Astrocyte (in vitro differentiated cells and primary cell): ENCODE measurements at regions not wholly inside any gene's neighbourhood (a gene's known extent, or its start where the extent isn't known, plus 50 kb on each side); places are given as distances from the start of the nearest gene placed in this dataset.

Source experiments
- DNase-seq: peaks from one replicate; pipeline ENCODE4 v3.0.0-alpha.2; 2010; ENCODE audit warnings: low read depth
- FAIRE-seq: peaks from 2 replicates; lab custom pipeline; 2011; peaks lifted over from hg19 to GRCh38; lab: Jason Lieb, UNC
- H2AFZ ChIP-seq: 2 replicates; pipeline ENCODE4 v1.6.0; 2012; ENCODE audit warnings: low read depth, low read length, inconsistent platforms
- H3K27ac ChIP-seq: 2 replicates; pipeline ENCODE4 v1.5.1; 2011; ENCODE audit warnings: low read depth, low read length, inconsistent platforms
- H3K27me3 ChIP-seq: 2 replicates; pipeline ENCODE4 v1.6.0; 2011; ENCODE audit warnings: low read length, inconsistent platforms; ENCODE audit not compliant: insufficient read depth
- H3K36me3 ChIP-seq: 2 replicates; pipeline ENCODE4 v1.5.1; 2011; ENCODE audit warnings: low read length, inconsistent platforms; ENCODE audit not compliant: insufficient read depth
- H3K4me1 ChIP-seq: 2 replicates; pipeline ENCODE4 v1.5.1; 2011; ENCODE audit warnings: low read length, inconsistent platforms; ENCODE audit not compliant: insufficient read depth
- H3K4me2 ChIP-seq: 2 replicates; pipeline ENCODE4 v1.6.0; 2012; ENCODE audit warnings: low read length, inconsistent platforms
- H3K4me3 ChIP-seq: 2 replicates; pipeline ENCODE4 v1.5.1; 2011; ENCODE audit warnings: low read depth, mild to moderate bottlenecking, low read length, inconsistent platforms; ENCODE audit not compliant: insufficient read depth
- H3K79me2 ChIP-seq: 2 replicates; pipeline ENCODE4 v1.6.0; 2012; ENCODE audit warnings: mild to moderate bottlenecking, low read length, inconsistent platforms; ENCODE audit not compliant: insufficient read depth
- H3K9ac ChIP-seq: 2 replicates; pipeline ENCODE4 v1.6.0; 2012; ENCODE audit warnings: mild to moderate bottlenecking, low read length, inconsistent platforms
- H3K9me3 ChIP-seq: 2 replicates; pipeline ENCODE4 v1.5.1; 2012; ENCODE audit warnings: low read depth, mild to moderate bottlenecking, low read length, inconsistent platforms; ENCODE audit not compliant: insufficient read depth
- H4K20me1 ChIP-seq: 2 replicates; pipeline ENCODE4 v1.6.0; 2012; ENCODE audit warnings: low read length, inconsistent platforms; ENCODE audit not compliant: insufficient read depth
- H3K27ac Mint-ChIP-seq: one replicate; pipeline ENCODE4 v1.8.0; 2021; ENCODE audit warnings: mild to moderate bottlenecking, mixed read lengths; ENCODE audit not compliant: unreplicated experiment
- H3K27me3 Mint-ChIP-seq: one replicate; pipeline ENCODE4 v1.8.0; 2021; ENCODE audit warnings: low read depth, mixed read lengths; ENCODE audit not compliant: unreplicated experiment
- H3K36me3 Mint-ChIP-seq: one replicate; pipeline ENCODE4 v1.8.0; 2021; ENCODE audit warnings: low read depth, mixed read lengths; ENCODE audit not compliant: unreplicated experiment
- H3K4me1 Mint-ChIP-seq: one replicate; pipeline ENCODE4 v1.8.0; 2021; ENCODE audit warnings: low read depth, mixed read lengths; ENCODE audit not compliant: unreplicated experiment
- H3K4me3 Mint-ChIP-seq: one replicate; pipeline ENCODE4 v1.8.0; 2021; ENCODE audit warnings: mild to moderate bottlenecking, moderate library complexity, mixed read lengths; ENCODE audit not compliant: unreplicated experiment
- H3K9me3 Mint-ChIP-seq: one replicate; pipeline ENCODE4 v1.8.0; 2021; ENCODE audit warnings: mild to moderate bottlenecking, mixed read lengths; ENCODE audit not compliant: unreplicated experiment
- CTCF ChIP-seq: IDR thresholded peaks from 2 replicates; pipeline ENCODE4 v1.5.1; 2011; ENCODE audit warnings: low read depth, mild to moderate bottlenecking, inconsistent platforms, low read length, moderate library complexity; ENCODE audit not compliant: insufficient read depth
- EZH2 ChIP-seq: IDR thresholded peaks from 2 replicates; pipeline ENCODE4 v1.6.1; 2012; ENCODE audit warnings: mild to moderate bottlenecking, low read length, inconsistent platforms; ENCODE audit not compliant: insufficient read depth

- no peak overlapping the region for H3K4me3 ChIP-seq
- H4K20me1 ChIP-seq: no peaks in the 10 kb centered on the region
- no peaks in the 10 kb centered on the region for H3K4me1 ChIP-seq
- no peaks in the 10 kb centered on the region for H3K36me3 Mint-ChIP-seq
- H3K4me1 Mint-ChIP-seq: no peaks in the 10 kb centered on the region
- H3K27ac ChIP-seq: no peak overlapping the region
- H3K4me3 Mint-ChIP-seq: no peak overlapping the region
- no peak overlapping the region for H3K4me2 ChIP-seq
- no peak overlapping the region for H3K9ac ChIP-seq
- FAIRE-seq (no peak), DNase-seq (no peak)
- peaks cover 12% of the 10 kb centered on the region for H3K27me3 ChIP-seq
- H3K27me3 Mint-ChIP-seq: peaks cover 57% of the 10 kb centered on the region
- no peak overlapping the region for H3K27ac Mint-ChIP-seq
- TF ChIP-seq CTCF (peak; percentile 30), EZH2 (no peak)
- no peaks in the 10 kb centered on the region for H3K9me3 Mint-ChIP-seq
- no peak overlapping the region for H2AFZ ChIP-seq
- no peaks in the 10 kb centered on the region for H3K9me3 ChIP-seq
- no peaks in the 10 kb centered on the region for H3K79me2 ChIP-seq
- H3K36me3 ChIP-seq: no peaks in the 10 kb centered on the region
Observed at GRCh38 chr10:128268015-128268722, 141.9 kb upstream of the MKI67 start.

GRCh38 chr10:128274938-128275337, 148.7 kb upstream of the MKI67 start:
- Histone ChIP-seq H4K20me1 (no peaks in the 10 kb centered on the region), H3K9me3 (no peaks in the 10 kb centered on the region), H3K4me1 (no peaks in the 10 kb centered on the region), H3K27me3 (no peaks in the 10 kb centered on the region), H3K4me2 (no peak overlapping the region), H3K79me2 (no peaks in the 10 kb centered on the region), H3K4me3 (no peak overlapping the region), H3K36me3 (no peaks in the 10 kb centered on the region), H3K27ac (no peak overlapping the region), H2AFZ (no peak overlapping the region), H3K9ac (no peak overlapping the region)
- H3K9me3 Mint-ChIP-seq: no peaks in the 10 kb centered on the region
- FAIRE-seq (no peak), DNase-seq (no peak)
- no peak for TF ChIP-seq EZH2
- TF ChIP-seq CTCF: no peak
- H3K27ac Mint-ChIP-seq: no peak overlapping the region
- no peaks in the 10 kb centered on the region for H3K36me3 Mint-ChIP-seq
- H3K27me3 Mint-ChIP-seq: peaks cover 53% of the 10 kb centered on the region
- H3K4me3 Mint-ChIP-seq: no peak overlapping the region
- H3K4me1 Mint-ChIP-seq: no peaks in the 10 kb centered on the region

GRCh38 chr10:128275388-128276177, 149.4 kb upstream of the MKI67 start:
- H3K4me1 ChIP-seq: no peaks in the 10 kb centered on the region
- Mint-ChIP-seq H3K27me3 (peaks cover 48% of the 10 kb centered on the region), H3K4me3 (no peak overlapping the region), H3K27ac (no peak overlapping the region), H3K36me3 (no peaks in the 10 kb centered on the region), H3K4me1 (no peaks in the 10 kb centered on the region), H3K9me3 (no peaks in the 10 kb centered on the region)
- H3K36me3 ChIP-seq: no peaks in the 10 kb centered on the region
- no peak for TF ChIP-seq EZH2
- no peak for TF ChIP-seq CTCF
- no peak for DNase-seq
- H3K27me3 ChIP-seq: no peaks in the 10 kb centered on the region
- H3K27ac ChIP-seq: no peak overlapping the region
- no peak overlapping the region for H3K9ac ChIP-seq
- no peaks in the 10 kb centered on the region for H3K79me2 ChIP-seq
- H2AFZ ChIP-seq: no peak overlapping the region
- H4K20me1 ChIP-seq: no peaks in the 10 kb centered on the region
- H3K4me2 ChIP-seq: no peak overlapping the region
- no peaks in the 10 kb centered on the region for H3K9me3 ChIP-seq
- no peak overlapping the region for H3K4me3 ChIP-seq
- FAIRE-seq: no peak
